SJSA1 (cell line): ENCODE measurements at regions not wholly inside any gene's neighbourhood (a gene's known extent, or its start where the extent isn't known, plus 50 kb on each side); places are given as distances from the start of the nearest gene placed in this dataset.

Source experiments
- DNase-seq, 2 experiments: peaks; one replicate each; pipeline ENCODE4 v3.0.0-alpha.2; 2015 to 2020; ENCODE audit warnings: low spot score in 2 of 2, low read depth in 1 of 2
- H3K27ac ChIP-seq: fragments of 250-450 bp; sonication (Bioruptor Pico); 2 replicates; pipeline ENCODE4 v1.5.1; 2020; ENCODE audit warnings: mild to moderate bottlenecking, moderate library complexity
- H3K27me3 ChIP-seq: fragments of 250-450 bp; sonication (Bioruptor Pico); replicated peaks from 2 replicates; pipeline ENCODE4 v1.5.1; 2020; ENCODE audit warnings: mild to moderate bottlenecking, moderate library complexity
- H3K36me3 ChIP-seq: fragments of 250-450 bp; sonication (Bioruptor Pico); 2 replicates; pipeline ENCODE4 v1.5.1; 2020; ENCODE audit warnings: mild to moderate bottlenecking
- H3K4me1 ChIP-seq: fragments of 250-450 bp; sonication (Bioruptor Pico); replicated peaks from 2 replicates; pipeline ENCODE4 v1.6.1; 2021; ENCODE audit warnings: mild to moderate bottlenecking
- H3K4me3 ChIP-seq: fragments of 250-450 bp; sonication (Bioruptor Pico); 2 replicates; pipeline ENCODE4 v1.5.1; 2020; ENCODE audit warnings: mild to moderate bottlenecking
- H3K9me3 ChIP-seq: fragments of 250-450 bp; sonication (Bioruptor Pico); replicated peaks from 2 replicates; pipeline ENCODE4 v1.5.1; 2020; ENCODE audit warnings: mild to moderate bottlenecking

DNA sequence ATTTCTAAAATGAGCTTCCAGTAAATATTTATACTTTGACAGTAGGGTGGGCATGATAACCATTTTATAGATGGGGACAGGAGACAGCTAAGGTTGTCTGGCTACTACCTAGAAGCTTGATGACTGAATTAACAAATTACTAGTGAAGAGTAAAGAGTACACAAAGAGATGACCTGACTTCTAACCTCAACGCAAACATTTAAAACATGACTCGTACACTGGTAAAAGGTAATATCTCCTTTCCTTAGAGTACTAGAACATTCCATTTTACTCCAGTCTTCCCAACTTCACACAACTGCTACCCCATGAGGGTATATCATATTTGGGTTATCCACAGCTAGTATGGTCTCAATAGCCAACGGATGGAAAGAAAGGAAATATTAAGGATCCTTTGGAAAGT is 258.9 kb downstream of the FOXO1 start:
- H3K4me1 ChIP-seq = peaks cover 50% of the 10 kb centered on the region
- no peak for DNase-seq
- peak overlapping the region; percentile 63 for H3K27ac ChIP-seq
- H3K36me3 ChIP-seq = no peaks in the 10 kb centered on the region
- H3K4me3 ChIP-seq = no peak overlapping the region
- H3K27me3 ChIP-seq = no peaks in the 10 kb centered on the region
- no peaks in the 10 kb centered on the region for H3K9me3 ChIP-seq

GRCh38 chr13:40408602-40409001 is 257.8 kb downstream of the FOXO1 start:
- DNase-seq = peak in 1 of 2 experiments; percentile 44
- no peaks in the 10 kb centered on the region for H3K27me3 ChIP-seq

DNA sequence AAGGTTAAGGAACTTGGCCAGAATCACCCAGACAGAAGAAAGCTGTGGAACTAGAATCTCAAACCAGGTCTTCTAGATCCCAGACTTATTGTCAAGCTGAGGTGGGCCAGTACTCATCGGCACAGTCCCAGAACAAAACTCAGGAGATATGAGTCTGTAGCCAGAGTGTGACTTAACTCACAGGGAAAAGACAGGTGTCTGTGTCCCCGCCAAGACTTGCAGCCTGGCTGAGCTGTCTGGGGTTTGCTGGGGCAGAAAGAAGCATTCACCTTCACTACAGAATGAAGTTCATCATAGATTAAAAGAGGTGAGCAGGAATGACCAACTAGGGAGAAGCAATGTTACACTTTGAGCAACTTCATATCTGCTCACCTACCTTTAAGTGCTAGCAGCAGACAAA is 257.2 kb downstream of the FOXO1 start:
- DNase-seq = no peak
- H3K4me1 ChIP-seq = peaks cover 37% of the 10 kb centered on the region
- no peaks in the 10 kb centered on the region for H3K9me3 ChIP-seq
- no peaks in the 10 kb centered on the region for H3K27me3 ChIP-seq
- no peak overlapping the region for H3K27ac ChIP-seq
- H3K36me3 ChIP-seq = no peaks in the 10 kb centered on the region
- H3K4me3 ChIP-seq = no peak overlapping the region

More at GRCh38 chr13:40408602-40409001, 257.8 kb downstream of the FOXO1 start:
- Histone ChIP-seq H3K27ac (peak overlapping the region; percentile 19; the same call in 1 of the 2 replicates), H3K4me3 (no peak overlapping the region), H3K9me3 (no peaks in the 10 kb centered on the region), H3K36me3 (no peaks in the 10 kb centered on the region), H3K4me1 (peaks cover 40% of the 10 kb centered on the region)

GRCh38 chr13:40410315-40410714 is 256.1 kb downstream of the FOXO1 start:
- DNase-seq = no peak
- peaks cover 37% of the 10 kb centered on the region for H3K4me1 ChIP-seq
- H3K9me3 ChIP-seq = no peaks in the 10 kb centered on the region

GRCh38 chr13:40420160-40420740 is 246.2 kb downstream of the FOXO1 start:
- Histone ChIP-seq H3K9me3 (no peaks in the 10 kb centered on the region), H3K36me3 (no peaks in the 10 kb centered on the region), H3K27me3 (no peaks in the 10 kb centered on the region), H3K27ac (no peak overlapping the region), H3K4me1 (no peaks in the 10 kb centered on the region), H3K4me3 (no peak overlapping the region)
- no peak for DNase-seq

More at GRCh38 chr13:40410315-40410714, 256.1 kb downstream of the FOXO1 start:
- Histone ChIP-seq H3K36me3 (no peaks in the 10 kb centered on the region), H3K4me3 (no peak overlapping the region), H3K27me3 (no peaks in the 10 kb centered on the region), H3K27ac (no peak overlapping the region)

DNA sequence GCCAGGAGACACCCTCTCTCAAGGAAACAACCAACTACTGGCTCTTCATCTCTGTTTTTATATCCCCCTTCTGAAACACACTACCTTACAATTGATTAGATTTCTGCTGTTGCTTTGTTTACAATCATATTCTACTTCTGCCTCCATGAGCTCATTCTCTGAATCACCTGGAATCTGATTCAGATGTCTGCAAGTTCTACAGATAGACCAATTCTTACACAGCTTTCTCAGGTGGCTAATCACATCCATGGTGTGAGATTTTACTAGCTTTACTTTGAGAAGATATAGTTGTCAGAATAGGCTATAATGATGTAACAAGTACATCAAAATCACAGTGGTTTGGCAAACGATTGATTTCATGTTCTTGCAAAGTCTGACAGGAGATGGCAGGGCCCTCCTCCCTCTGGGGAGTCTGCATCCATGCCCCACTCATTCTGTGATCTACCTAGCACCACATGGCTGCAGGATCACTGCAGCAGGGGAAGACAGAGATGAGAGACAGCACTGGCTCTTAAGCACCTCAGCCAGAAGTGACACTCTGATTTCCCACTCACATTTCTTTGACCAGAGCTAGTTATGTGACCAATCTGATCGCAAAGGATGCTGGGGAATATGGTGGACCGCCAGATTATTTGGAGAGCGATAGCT is 243.7 kb downstream of the FOXO1 start:
- Histone ChIP-seq H3K27me3 (no peaks in the 10 kb centered on the region), H3K9me3 (no peaks in the 10 kb centered on the region), H3K4me1 (no peaks in the 10 kb centered on the region), H3K27ac (no peak overlapping the region), H3K4me3 (no peak overlapping the region), H3K36me3 (no peaks in the 10 kb centered on the region)
- no peak for DNase-seq

DNA sequence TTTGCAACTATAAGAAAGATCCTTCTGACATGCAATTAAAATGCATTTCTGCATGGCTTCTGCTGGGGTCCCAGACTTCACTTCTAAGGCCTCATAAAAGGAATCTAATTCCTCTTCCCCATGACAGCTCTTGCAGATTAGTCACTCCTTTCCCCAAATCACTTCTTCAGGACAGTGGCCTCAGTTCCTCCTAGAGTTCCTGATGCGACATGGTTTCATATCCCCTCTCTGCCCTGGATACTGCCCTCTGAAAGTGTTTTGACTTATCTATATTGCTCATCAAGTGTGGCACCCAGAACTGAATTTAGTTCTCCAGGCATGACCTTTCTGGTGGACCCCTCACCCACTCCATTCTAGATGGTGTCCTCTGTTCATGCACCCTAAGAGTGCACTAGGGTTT is 238.1 kb downstream of the FOXO1 start:
- Histone ChIP-seq H3K36me3 (no peaks in the 10 kb centered on the region), H3K27me3 (no peaks in the 10 kb centered on the region), H3K4me1 (no peaks in the 10 kb centered on the region), H3K4me3 (no peak overlapping the region), H3K9me3 (no peaks in the 10 kb centered on the region), H3K27ac (no peak overlapping the region)
- DNase-seq = no peak

- H3K27ac ChIP-seq = no peak overlapping the region
- no peaks in the 10 kb centered on the region for H3K4me1 ChIP-seq
- no peaks in the 10 kb centered on the region for H3K36me3 ChIP-seq
- no peak for DNase-seq
- H3K4me3 ChIP-seq = no peak overlapping the region
- H3K27me3 ChIP-seq = no peaks in the 10 kb centered on the region
- no peaks in the 10 kb centered on the region for H3K9me3 ChIP-seq
Observed at GRCh38 chr13:40429706-40430545, 236.5 kb downstream of the FOXO1 start.

DNA sequence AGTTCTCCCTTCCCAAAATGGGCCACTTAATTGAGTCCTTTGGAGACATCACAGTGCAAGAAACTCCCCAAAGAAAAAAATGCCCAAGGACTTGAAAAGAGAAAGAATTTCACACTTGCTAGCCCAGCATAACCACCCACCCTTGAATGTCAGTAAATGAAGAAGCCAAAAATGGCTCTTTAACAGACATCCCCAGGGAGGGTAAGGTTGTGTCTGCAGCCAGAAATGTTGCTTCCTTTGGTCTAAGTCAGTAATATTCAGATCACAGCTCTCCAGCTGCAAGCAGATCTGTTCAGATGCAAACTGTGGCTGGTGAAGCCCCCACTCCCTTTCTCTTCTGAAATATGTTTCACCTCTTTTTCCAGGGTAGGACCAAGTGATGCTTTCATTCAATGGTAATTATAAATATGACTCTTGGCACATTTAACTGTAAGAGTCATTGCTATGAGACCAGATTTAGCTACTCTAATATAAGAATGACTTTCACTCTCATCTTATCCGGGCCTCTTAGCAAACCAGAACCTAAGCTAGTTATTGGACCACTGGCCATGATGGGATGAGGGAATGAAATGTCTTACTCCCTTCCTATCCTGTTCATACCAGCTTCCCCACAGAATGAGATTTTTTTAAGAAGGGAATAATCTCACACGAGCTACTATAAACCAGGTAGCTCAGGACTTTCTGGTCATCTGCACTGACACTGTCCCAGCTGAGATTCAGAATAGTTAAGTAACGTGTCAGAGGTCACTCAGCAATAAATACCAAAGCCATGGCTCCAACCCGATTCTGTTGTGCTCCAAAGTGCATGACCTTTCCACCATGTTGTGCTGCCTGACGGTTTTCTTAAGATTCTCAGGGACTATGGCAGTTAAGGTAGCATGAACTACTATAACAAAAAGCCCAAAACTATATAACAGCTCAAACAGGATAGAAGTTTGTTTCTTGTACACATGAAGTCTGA is 234.1 kb downstream of the FOXO1 start:
- Histone ChIP-seq H3K4me3 (no peak overlapping the region), H3K27me3 (no peaks in the 10 kb centered on the region), H3K4me1 (no peaks in the 10 kb centered on the region), H3K36me3 (no peaks in the 10 kb centered on the region), H3K9me3 (no peaks in the 10 kb centered on the region), H3K27ac (no peak overlapping the region)
- DNase-seq = no peak

GRCh38 chr13:40433001-40433400 is 233.4 kb downstream of the FOXO1 start:
- Histone ChIP-seq H3K27ac (no peak overlapping the region), H3K27me3 (no peaks in the 10 kb centered on the region), H3K4me3 (no peak overlapping the region), H3K4me1 (peaks cover under 1% of the 10 kb centered on the region), H3K36me3 (no peaks in the 10 kb centered on the region), H3K9me3 (no peaks in the 10 kb centered on the region)
- no peak for DNase-seq

- Histone ChIP-seq H3K27me3 (no peaks in the 10 kb centered on the region), H3K4me1 (peaks cover 6% of the 10 kb centered on the region), H3K27ac (no peak overlapping the region), H3K36me3 (no peaks in the 10 kb centered on the region), H3K4me3 (no peak overlapping the region), H3K9me3 (no peaks in the 10 kb centered on the region)
- DNase-seq = no peak
Observed at GRCh38 chr13:40433577-40433976, 232.9 kb downstream of the FOXO1 start.

GRCh38 chr13:40434516-40435397 is 231.7 kb downstream of the FOXO1 start:
- no peaks in the 10 kb centered on the region for H3K27me3 ChIP-seq
- no peaks in the 10 kb centered on the region for H3K9me3 ChIP-seq
- no peak for DNase-seq
- no peak overlapping the region for H3K4me3 ChIP-seq
- no peaks in the 10 kb centered on the region for H3K36me3 ChIP-seq
- no peak overlapping the region for H3K27ac ChIP-seq
- peaks cover 6% of the 10 kb centered on the region for H3K4me1 ChIP-seq
